ENCODE measurements at regions not wholly inside any gene's neighbourhood (a gene's known extent, or its start where the extent isn't known, plus 50 kb on each side); places are given as distances from the start of the nearest gene placed in this dataset.

- no peak for DNase-seq (ENCODE audit: low read depth in 1 of 2, low spot score in 1 of 2)
These were observed 470.0 kb downstream of the TSHZ3 start for GRCh38 chr19:30879225-30879624.

GRCh38 chr19:30878495-30878894, 470.7 kb downstream of the TSHZ3 start:
- no peak for DNase-seq (ENCODE audit: low read depth in 1 of 2, low spot score in 1 of 2)

- DNase-seq (ENCODE audit: low read depth in 1 of 2, low spot score in 1 of 2), result no peak
These were observed 471.5 kb downstream of the TSHZ3 start for GRCh38 chr19:30877661-30878113.

GRCh38 chr19:30873691-30874090, 475.5 kb downstream of the TSHZ3 start:
- no peak for DNase-seq (ENCODE audit: low read depth in 1 of 2, low spot score in 1 of 2)

GRCh38 chr19:30873003-30873402, 476.2 kb downstream of the TSHZ3 start:
- no peak for DNase-seq (ENCODE audit: low read depth in 1 of 2, low spot score in 1 of 2)

- no peak for DNase-seq (ENCODE audit: low read depth in 1 of 2, low spot score in 1 of 2)
These were observed 477.3 kb downstream of the TSHZ3 start for GRCh38 chr19:30871979-30872378.

- no peak for DNase-seq (ENCODE audit: low read depth in 1 of 2, low spot score in 1 of 2)
These were observed 478.4 kb downstream of the TSHZ3 start for GRCh38 chr19:30870876-30871275.

- no peak for DNase-seq (ENCODE audit: low read depth in 1 of 2, low spot score in 1 of 2)
These were observed 483.7 kb downstream of the TSHZ3 start for GRCh38 chr19:30865511-30865910.

GRCh38 chr19:30864391-30865215, 484.6 kb downstream of the TSHZ3 start:
- no peak for DNase-seq (ENCODE audit: low read depth in 1 of 2, low spot score in 1 of 2)

GRCh38 chr19:30862876-30863275, 486.4 kb downstream of the TSHZ3 start:
- no peak for DNase-seq (ENCODE audit: low read depth in 1 of 2, low spot score in 1 of 2)

GRCh38 chr19:30861919-30862318, 487.3 kb downstream of the TSHZ3 start:
- DNase-seq (ENCODE audit: low read depth in 1 of 2, low spot score in 1 of 2), result no peak

GRCh38 chr19:30857966-30858490, 485.8 kb downstream of the ZNF536 start:
- DNase-seq (ENCODE audit: low read depth in 1 of 2, low spot score in 1 of 2), result no peak

GRCh38 chr19:30857388-30857787, 485.2 kb downstream of the ZNF536 start:
- no peak for DNase-seq (ENCODE audit: low read depth in 1 of 2, low spot score in 1 of 2)

- no peak for DNase-seq (ENCODE audit: low read depth in 1 of 2, low spot score in 1 of 2)
These were observed 484.6 kb downstream of the ZNF536 start for GRCh38 chr19:30856786-30857185.

GRCh38 chr19:30856376-30856775, 484.2 kb downstream of the ZNF536 start:
- DNase-seq (ENCODE audit: low read depth in 1 of 2, low spot score in 1 of 2), result no peak

- no peak for DNase-seq (ENCODE audit: low read depth in 1 of 2, low spot score in 1 of 2)
These were observed 483.3 kb downstream of the ZNF536 start for GRCh38 chr19:30855442-30855841.

- no peak for DNase-seq (ENCODE audit: low read depth in 1 of 2, low spot score in 1 of 2)
These were observed 482.5 kb downstream of the ZNF536 start for GRCh38 chr19:30854661-30855060.

GRCh38 chr19:30854207-30854606, 482.0 kb downstream of the ZNF536 start:
- DNase-seq (ENCODE audit: low read depth in 1 of 2, low spot score in 1 of 2), result no peak

- no peak for DNase-seq (ENCODE audit: low read depth in 1 of 2, low spot score in 1 of 2)
These were observed 480.9 kb downstream of the ZNF536 start for GRCh38 chr19:30853036-30853435.

- DNase-seq (ENCODE audit: low read depth in 1 of 2, low spot score in 1 of 2), result no peak
These were observed 480.0 kb downstream of the ZNF536 start for GRCh38 chr19:30852168-30852567.

- DNase-seq (ENCODE audit: low read depth in 1 of 2, low spot score in 1 of 2), result no peak
These were observed 479.5 kb downstream of the ZNF536 start for GRCh38 chr19:30851646-30852045.

- no peak for DNase-seq (ENCODE audit: low read depth in 1 of 2, low spot score in 1 of 2)
These were observed 476.6 kb downstream of the ZNF536 start for GRCh38 chr19:30848636-30849425.
